ENCODE measurements at regions not wholly inside any gene's neighbourhood (a gene's known extent, or its start where the extent isn't known, plus 50 kb on each side); places are given as distances from the start of the nearest gene placed in this dataset.

- WGBS (ENCODE audit: insufficient coverage): 91% methylated on average over 3 of the region's 4 CpGs
- intact Hi-C loops (cut with micrococcal nuclease): loop anchor here (10.0 kb wide), 1 partner anchor 230 kb away; no protein-coding TSS in a partner anchor
- no peak overlapping the region for H3K4me3 Mint-ChIP-seq
These were observed 69.3 kb upstream of the PDZD8 start for GRCh38 chr10:117444497-117445040.

GRCh38 chr10:117443686-117444041 is 68.4 kb upstream of the PDZD8 start:
- Histone ChIP-seq H3K4me3 (ENCODE audit: low read length) (no peak overlapping the region), H3K9me3 (ENCODE audit: control insufficient read depth, insufficient read depth, low read length) (peaks cover 18% of the 10 kb centered on the region), H3K4me1 (ENCODE audit: control insufficient read depth, insufficient read depth, low read length) (peaks cover 9% of the 10 kb centered on the region), H3K27me3 (ENCODE audit: control insufficient read depth, insufficient read depth, low read length) (peaks cover 6% of the 10 kb centered on the region), H3K36me3 (ENCODE audit: control insufficient read depth, insufficient read depth, low read length) (no peaks in the 10 kb centered on the region), H3K27ac (ENCODE audit: low read length) (no peak overlapping the region)
- peaks cover 0 to 2% of the 10 kb centered on the region in 2 donors for H3K9me3 Mint-ChIP-seq
- no peak for DNase-seq
- H3K36me3 Mint-ChIP-seq: no peaks in the 10 kb centered on the region
- no peak for TF ChIP-seq CTCF (IDR thresholded peaks at IDR 0.05)
- no peak overlapping the region for H3K27ac Mint-ChIP-seq
- peaks cover 18 to 31% of the 10 kb centered on the region in 2 donors for H3K27me3 Mint-ChIP-seq (ENCODE audit: low read depth in 2 of 2)
- intact Hi-C loops (cut with micrococcal nuclease): loop anchor here (2.0 to 10.0 kb wide), 2 partner anchors 229 to 799 kb away; no protein-coding TSS in a partner anchor
- 74% methylated on average over 3 of the region's 6 CpGs for WGBS (ENCODE audit: insufficient coverage)
- no peak for ATAC-seq
- peaks cover 0 to 7% of the 10 kb centered on the region in 2 donors for H3K4me1 Mint-ChIP-seq
- H3K4me3 Mint-ChIP-seq: no peak overlapping the region

More at GRCh38 chr10:117444497-117445040, 69.3 kb upstream of the PDZD8 start:
- peaks cover 6% of the 10 kb centered on the region for H3K27me3 ChIP-seq (ENCODE audit: control insufficient read depth, insufficient read depth, low read length)
- H3K9me3 ChIP-seq (ENCODE audit: control insufficient read depth, insufficient read depth, low read length): peaks cover 18% of the 10 kb centered on the region
- no peak overlapping the region for H3K4me3 ChIP-seq (ENCODE audit: low read length)
- H3K9me3 Mint-ChIP-seq: peaks cover 0 to 2% of the 10 kb centered on the region in 2 donors
- no peak overlapping the region for H3K27ac ChIP-seq (ENCODE audit: low read length)
- H3K36me3 Mint-ChIP-seq: no peaks in the 10 kb centered on the region
- H3K36me3 ChIP-seq (ENCODE audit: control insufficient read depth, insufficient read depth, low read length): no peaks in the 10 kb centered on the region
- TF ChIP-seq CTCF (IDR thresholded peaks at IDR 0.05): no peak
- DNase-seq (no peak), ATAC-seq (no peak)
- H3K4me1 Mint-ChIP-seq: peaks cover 0 to 7% of the 10 kb centered on the region in 2 donors
- H3K4me1 ChIP-seq (ENCODE audit: control insufficient read depth, insufficient read depth, low read length): peaks cover 9% of the 10 kb centered on the region
- H3K27me3 Mint-ChIP-seq (ENCODE audit: low read depth in 2 of 2): peaks cover 12 to 30% of the 10 kb centered on the region in 2 donors
- H3K27ac Mint-ChIP-seq: no peak overlapping the region

GRCh38 chr10:117442944-117443685 is 67.9 kb upstream of the PDZD8 start:
- no peak overlapping the region for H3K4me3 ChIP-seq (ENCODE audit: low read length)
- H3K4me3 Mint-ChIP-seq: no peak overlapping the region
- peaks cover 18% of the 10 kb centered on the region for H3K9me3 ChIP-seq (ENCODE audit: control insufficient read depth, insufficient read depth, low read length)
- H3K36me3 ChIP-seq (ENCODE audit: control insufficient read depth, insufficient read depth, low read length): no peaks in the 10 kb centered on the region
- peaks cover 9% of the 10 kb centered on the region for H3K4me1 ChIP-seq (ENCODE audit: control insufficient read depth, insufficient read depth, low read length)
- H3K27ac Mint-ChIP-seq: no peak overlapping the region
- H3K4me1 Mint-ChIP-seq: peaks cover 0 to 7% of the 10 kb centered on the region in 2 donors
- intact Hi-C loops (cut with micrococcal nuclease): loop anchor here (2.0 to 10.0 kb wide), 2 partner anchors 228 to 800 kb away; no protein-coding TSS in a partner anchor
- H3K9me3 Mint-ChIP-seq: peaks cover 0 to 2% of the 10 kb centered on the region in 2 donors
- no peaks in the 10 kb centered on the region for H3K36me3 Mint-ChIP-seq
- ATAC-seq: peak; percentile 61 to 85 (median 82)
- peak; percentile 91 for TF ChIP-seq CTCF (IDR thresholded peaks at IDR 0.05)
- H3K27ac ChIP-seq (ENCODE audit: low read length): no peak overlapping the region
- 40% methylated on average over 15 of the region's 15 CpGs for WGBS (ENCODE audit: insufficient coverage)
- H3K27me3 Mint-ChIP-seq (ENCODE audit: low read depth in 2 of 2): peaks cover 18 to 26% of the 10 kb centered on the region in 2 donors
- H3K27me3 ChIP-seq (ENCODE audit: control insufficient read depth, insufficient read depth, low read length): peaks cover 6% of the 10 kb centered on the region
- peak; percentile 61 for DNase-seq

All from natural killer cell (primary cell).